NCI-H2196 treated with DMSO at 0.1 percent for 48 hours (cell line): ENCODE measurements at regions not wholly inside any gene's neighbourhood (a gene's known extent, or its start where the extent isn't known, plus 50 kb on each side); places are given as distances from the start of the nearest gene placed in this dataset.

Experiments
- DNase-seq: peaks from one replicate; lab custom pipeline; 2025; ENCODE audit not compliant: unreplicated experiment; lab: John Stamatoyannopoulos, UW

GRCh38 chr4:30783751-30784150 lies 63.6 kb downstream of the PCDH7 start:
- DNase-seq, result no peak

GRCh38 chr4:30789219-30789671 lies 69.1 kb downstream of the PCDH7 start:
- no peak for DNase-seq

GRCh38 chr4:30790123-30790522 lies 70.0 kb downstream of the PCDH7 start:
- no peak for DNase-seq

GRCh38 chr4:30790998-30791397 lies 70.8 kb downstream of the PCDH7 start:
- DNase-seq, result no peak

GRCh38 chr4:30792601-30793000 lies 72.4 kb downstream of the PCDH7 start:
- DNase-seq, result no peak

- DNase-seq, result no peak
Observed at GRCh38 chr4:30801876-30802275, 81.7 kb downstream of the PCDH7 start.

GRCh38 chr4:30802622-30803323 lies 82.6 kb downstream of the PCDH7 start:
- no peak for DNase-seq

GRCh38 chr4:30808276-30808675 lies 88.1 kb downstream of the PCDH7 start:
- DNase-seq, result no peak

GRCh38 chr4:30811296-30811695 lies 91.1 kb downstream of the PCDH7 start:
- DNase-seq, result no peak

- DNase-seq, result no peak
Observed at GRCh38 chr4:30815685-30816084, 95.5 kb downstream of the PCDH7 start.

GRCh38 chr4:30817447-30817846 lies 97.3 kb downstream of the PCDH7 start:
- no peak for DNase-seq

- DNase-seq, result no peak
Observed at GRCh38 chr4:30818541-30818940, 98.4 kb downstream of the PCDH7 start.

GRCh38 chr4:30821275-30821674 lies 101.1 kb downstream of the PCDH7 start:
- DNase-seq, result no peak

GRCh38 chr4:30821859-30822612 lies 101.9 kb downstream of the PCDH7 start:
- DNase-seq, result peak; percentile 45

GRCh38 chr4:30822911-30823551 lies 102.9 kb downstream of the PCDH7 start:
- no peak for DNase-seq

GRCh38 chr4:30825008-30825770 lies 105.0 kb downstream of the PCDH7 start:
- DNase-seq, result no peak

- DNase-seq, result peak; percentile 36
Observed at GRCh38 chr4:30828264-30828926, 108.2 kb downstream of the PCDH7 start.

- DNase-seq, result no peak
Observed at GRCh38 chr4:30832639-30833038, 112.5 kb downstream of the PCDH7 start.

GRCh38 chr4:30833206-30833605 lies 113.0 kb downstream of the PCDH7 start:
- no peak for DNase-seq

- DNase-seq, result no peak
Observed at GRCh38 chr4:30835044-30835443, 114.9 kb downstream of the PCDH7 start.

GRCh38 chr4:30836231-30836630 lies 116.1 kb downstream of the PCDH7 start:
- no peak for DNase-seq
